Body of pancreas (tissue), 4 donors: ENCODE measurements at regions not wholly inside any gene's neighbourhood (a gene's known extent, or its start where the extent isn't known, plus 50 kb on each side); places are given as distances from the start of the nearest gene placed in this dataset.

ENCODE experiments used
- ATAC-seq: fragments of 150-250 bp; one replicate; pipeline ENCODE4 v1.9.1; 2016
- DNase-seq, 4 donors: peaks; one replicate each; pipeline ENCODE4 v3.0.0-alpha.2; 2019
- H3K27ac ChIP-seq, 4 donors: fragments of 200-600 bp; sonication (generic); 1 replicate in 3 of 4; 2 replicates in 1 of 4; pipeline versions ENCODE4 v1.5.1 to v1.6.1; 2016 to 2019; ENCODE audit warnings: mild to moderate bottlenecking in 1 of 4, mixed read lengths in 1 of 4, moderate library complexity in 1 of 4
- H3K27me3 ChIP-seq, 2 donors: fragments of 200-600 bp; sonication (generic); one replicate each; pipeline ENCODE4 v1.6.0; 2016; ENCODE audit warnings: mild to moderate bottlenecking in 1 of 2
- H3K36me3 ChIP-seq, 2 donors: fragments of 200-600 bp; sonication (generic); replicated peaks in 1 of 2; 2 replicates each; pipeline ENCODE4 v1.5.1; 2016; ENCODE audit warnings: low read depth in 2 of 2; ENCODE audit not compliant: insufficient read depth in 1 of 2
- H3K4me1 ChIP-seq: fragments of 200-600 bp; sonication (generic); one replicate; pipeline ENCODE4 v1.6.0; 2016
- H3K4me3 ChIP-seq, 2 donors: fragments of 200-600 bp; sonication (generic); 1 replicate in 1 of 2; 2 replicates in 1 of 2; pipeline ENCODE4 v1.5.1; 2016 to 2019
- H3K9me3 ChIP-seq, 3 donors: fragments of 200-600 bp; sonication (generic); 1 replicate in 2 of 3; 2 replicates in 1 of 3; pipeline ENCODE4 v1.5.1; 2016
- POLR2A ChIP-seq, 3 donors: fragments of 450-650 bp; IDR thresholded peaks; one replicate each; pipeline ENCODE4 v1.6.1; 2016; ENCODE audit warnings: antibody characterized with exemption in 3 of 3, mild to moderate bottlenecking in 2 of 3
- WGBS, 2 donors: methylation state at CpG; one replicate each; pipeline ENCODE4 v1.1.5; 2017; 5-methylcytosine and 5-hydroxymethylcytosine counted together
- intact Hi-C: fragments of 100-400 bp; cut with DNase I; formaldehyde crosslinking; loops from one replicate; pipeline ENCODE4 v1.15.1; 2023
- TF ChIP-seq, protein P1 (sequence below), 7 experiments: fragments of 450-650 bp in 4 of 7; fragments of 200-600 bp in 3 of 7; sonication (generic) in 3 of 7; IDR thresholded peaks; one replicate each; pipeline ENCODE4 v1.5.1; 2016 to 2019; ENCODE audit warnings: antibody characterized with exemption in 7 of 7

DNA sequence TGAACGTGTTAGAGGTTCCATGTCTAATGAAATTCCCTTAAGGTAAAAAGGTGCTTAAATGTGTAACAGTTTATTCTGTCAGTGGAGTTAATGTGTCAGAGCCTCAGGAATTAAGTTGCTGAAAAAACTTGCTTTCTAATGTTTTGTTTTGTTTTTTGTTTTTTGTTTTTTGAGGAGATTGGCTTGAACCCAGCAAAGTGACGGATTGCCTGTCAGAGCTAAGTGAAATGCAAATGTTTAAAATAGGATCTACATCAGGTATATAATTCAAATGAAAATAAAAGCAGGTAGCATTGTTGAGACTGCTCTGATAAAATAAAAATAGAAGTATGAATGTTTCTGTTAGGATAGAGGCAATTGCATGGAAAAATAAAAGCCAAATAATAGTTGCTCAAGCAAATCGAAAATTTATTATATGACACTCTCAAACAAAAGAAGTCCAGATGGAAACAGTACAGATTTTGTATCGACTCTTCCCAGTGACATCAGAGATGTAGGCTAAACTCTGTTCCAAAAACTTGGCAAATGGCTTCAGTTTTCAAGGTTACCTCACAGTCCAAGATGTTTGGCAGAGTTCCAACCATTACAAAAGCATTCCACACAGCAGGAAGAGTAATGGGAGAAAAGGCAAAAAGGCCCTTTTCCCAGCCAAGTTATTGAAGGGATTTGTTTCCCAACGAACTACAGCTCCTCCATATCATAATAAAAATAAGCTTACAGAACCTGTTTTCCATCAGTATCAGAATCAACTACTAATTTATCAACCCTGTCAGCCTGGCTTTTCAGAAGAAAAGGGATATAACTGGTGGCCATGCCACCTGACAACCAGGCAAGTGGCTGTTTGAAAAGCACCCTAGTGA is 291.0 kb downstream of the TBL1XR1 start:
- no peaks in the 10 kb centered on the region for H3K36me3 ChIP-seq
- ATAC-seq = peak; percentile 96
- H3K4me1 ChIP-seq = peaks cover 11% of the 10 kb centered on the region
- H3K4me3 ChIP-seq = no peak overlapping the region
- peak; percentile 25 to 76 (median 48) for DNase-seq
- no peaks in the 10 kb centered on the region for H3K27me3 ChIP-seq
- peak overlapping the region; percentile 46 to 79 (median 62) for H3K27ac ChIP-seq
- no peaks in the 10 kb centered on the region for H3K9me3 ChIP-seq
- WGBS, 2 donors = 24 to 35% methylated on average over 5 of the region's 5 CpGs
- intact Hi-C loops = no loop called here
- TF ChIP-seq, protein P1, sequence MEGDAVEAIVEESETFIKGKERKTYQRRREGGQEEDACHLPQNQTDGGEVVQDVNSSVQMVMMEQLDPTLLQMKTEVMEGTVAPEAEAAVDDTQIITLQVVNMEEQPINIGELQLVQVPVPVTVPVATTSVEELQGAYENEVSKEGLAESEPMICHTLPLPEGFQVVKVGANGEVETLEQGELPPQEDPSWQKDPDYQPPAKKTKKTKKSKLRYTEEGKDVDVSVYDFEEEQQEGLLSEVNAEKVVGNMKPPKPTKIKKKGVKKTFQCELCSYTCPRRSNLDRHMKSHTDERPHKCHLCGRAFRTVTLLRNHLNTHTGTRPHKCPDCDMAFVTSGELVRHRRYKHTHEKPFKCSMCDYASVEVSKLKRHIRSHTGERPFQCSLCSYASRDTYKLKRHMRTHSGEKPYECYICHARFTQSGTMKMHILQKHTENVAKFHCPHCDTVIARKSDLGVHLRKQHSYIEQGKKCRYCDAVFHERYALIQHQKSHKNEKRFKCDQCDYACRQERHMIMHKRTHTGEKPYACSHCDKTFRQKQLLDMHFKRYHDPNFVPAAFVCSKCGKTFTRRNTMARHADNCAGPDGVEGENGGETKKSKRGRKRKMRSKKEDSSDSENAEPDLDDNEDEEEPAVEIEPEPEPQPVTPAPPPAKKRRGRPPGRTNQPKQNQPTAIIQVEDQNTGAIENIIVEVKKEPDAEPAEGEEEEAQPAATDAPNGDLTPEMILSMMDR (IDR thresholded peaks at IDR 0.05) = no peak

DNA sequence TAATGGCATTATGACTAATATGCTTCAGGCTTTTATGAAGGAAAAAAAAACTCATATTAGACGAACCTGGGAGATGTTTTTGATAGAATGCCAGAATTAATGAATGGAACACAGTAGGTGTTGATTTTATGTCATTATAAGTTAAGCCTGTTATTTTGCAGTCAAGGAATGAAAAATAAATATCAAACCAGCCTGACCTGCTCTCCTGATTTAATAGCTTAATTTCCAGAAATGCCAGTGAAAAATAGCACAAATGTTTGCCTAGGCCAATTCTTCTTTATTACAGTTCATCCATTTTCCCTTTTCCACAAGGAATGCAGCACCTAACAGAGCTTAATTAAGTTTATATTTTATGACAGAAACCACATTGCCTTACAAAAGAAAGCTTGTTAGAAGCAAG is 292.0 kb downstream of the TBL1XR1 start:
- 8 to 19% methylated on average over 1 of the region's 1 CpG for WGBS, 2 donors
- DNase-seq (no peak), ATAC-seq (no peak)
- no peaks in the 10 kb centered on the region for H3K27me3 ChIP-seq
- TF ChIP-seq, protein P1 (IDR thresholded peaks at IDR 0.05) = no peak
- no peak for TF ChIP-seq POLR2A (IDR thresholded peaks at IDR 0.05)
- intact Hi-C loops = no loop called here
- peak overlapping the region in 2 of 4 donors; percentile 76 to 79 for H3K27ac ChIP-seq
- no peaks in the 10 kb centered on the region for H3K9me3 ChIP-seq
- H3K4me3 ChIP-seq = no peak overlapping the region
- H3K4me1 ChIP-seq = peaks cover 11% of the 10 kb centered on the region
- H3K36me3 ChIP-seq = no peaks in the 10 kb centered on the region

DNA sequence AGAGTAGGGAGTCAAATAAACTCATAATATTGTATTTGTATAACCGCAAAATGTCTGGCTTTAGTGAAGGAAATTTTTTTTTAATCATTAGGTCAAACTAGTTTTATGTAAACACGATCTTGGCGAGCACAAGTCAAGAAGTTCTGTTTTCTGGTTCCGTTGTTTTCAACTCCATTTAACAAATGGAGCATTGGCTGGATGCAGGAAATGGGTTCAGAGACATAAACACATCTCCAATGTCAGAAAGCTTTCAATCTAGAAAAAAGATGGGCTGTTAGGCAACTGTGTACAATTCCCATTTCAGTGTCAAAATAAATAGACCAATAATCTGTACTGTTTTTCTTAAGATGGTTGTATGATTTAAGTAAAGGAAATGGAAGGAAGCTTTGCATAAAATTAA is 292.8 kb downstream of the TBL1XR1 start:
- DNase-seq (no peak), ATAC-seq (no peak)
- TF ChIP-seq POLR2A (IDR thresholded peaks at IDR 0.05) = no peak
- TF ChIP-seq, protein P1 (IDR thresholded peaks at IDR 0.05) = no peak
- peaks cover 11% of the 10 kb centered on the region for H3K4me1 ChIP-seq
- 47 to 66% methylated on average over 4 of the region's 4 CpGs for WGBS, 2 donors
- H3K9me3 ChIP-seq = no peaks in the 10 kb centered on the region
- intact Hi-C loops = no loop called here
- no peak overlapping the region for H3K4me3 ChIP-seq
- peak overlapping the region in 1 of 4 donors; percentile 0 for H3K27ac ChIP-seq
- no peaks in the 10 kb centered on the region for H3K27me3 ChIP-seq
- no peaks in the 10 kb centered on the region for H3K36me3 ChIP-seq

DNA sequence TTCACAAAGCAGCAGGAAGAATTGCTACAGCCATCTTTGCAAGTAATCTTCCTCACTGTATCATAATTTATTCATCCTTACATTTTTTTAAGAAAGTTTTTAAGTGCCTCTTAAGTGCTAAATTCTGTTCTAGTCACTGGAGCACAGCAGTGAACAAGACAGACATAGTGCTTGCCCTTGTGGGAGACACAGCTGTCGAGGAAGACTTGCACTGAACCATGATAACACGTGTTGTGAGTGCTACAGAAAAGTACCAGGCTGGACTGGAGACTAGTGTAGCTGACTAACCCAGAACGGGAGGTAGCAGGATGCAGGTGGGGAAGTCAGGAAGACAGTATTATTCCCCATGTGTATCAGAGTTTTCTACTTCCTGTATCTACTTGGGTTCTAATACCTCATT is 300.6 kb downstream of the TBL1XR1 start:
- H3K27me3 ChIP-seq = no peaks in the 10 kb centered on the region
- ATAC-seq = no peak
- H3K36me3 ChIP-seq = no peaks in the 10 kb centered on the region
- H3K27ac ChIP-seq = no peak overlapping the region
- intact Hi-C loops = no loop called here
- WGBS, 2 donors = 49 to 62% methylated on average over 3 of the region's 3 CpGs
- no peak for DNase-seq
- H3K4me3 ChIP-seq = no peak overlapping the region
- TF ChIP-seq, protein P1 (IDR thresholded peaks at IDR 0.05) = no peak
- no peak for TF ChIP-seq POLR2A (IDR thresholded peaks at IDR 0.05)
- no peaks in the 10 kb centered on the region for H3K9me3 ChIP-seq
- no peaks in the 10 kb centered on the region for H3K4me1 ChIP-seq

DNA sequence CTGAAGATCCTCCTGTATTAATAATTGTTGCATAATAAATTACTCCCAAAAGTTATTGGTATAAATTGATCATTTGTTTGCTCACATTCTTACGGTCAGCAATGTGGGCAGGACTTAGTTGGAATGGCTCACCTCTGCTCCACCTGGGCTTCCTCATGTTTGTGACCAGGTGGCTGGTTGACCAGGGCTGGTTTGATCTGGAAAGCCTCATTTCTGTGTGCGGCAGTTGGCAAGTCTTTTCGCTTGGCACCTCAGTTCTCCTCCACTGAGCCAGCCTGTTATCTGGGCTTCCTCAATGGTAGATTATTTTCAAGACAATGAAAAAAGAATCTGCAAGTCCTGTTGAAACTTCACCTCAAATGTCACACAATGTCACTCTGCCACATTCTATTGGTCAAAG is 301.1 kb downstream of the TBL1XR1 start:
- peak in 2 of 4 donors; percentile 27 to 34 for DNase-seq
- no peak for ATAC-seq
- Histone ChIP-seq H3K4me3 (no peak overlapping the region), H3K27ac (no peak overlapping the region), H3K36me3 (no peaks in the 10 kb centered on the region), H3K9me3 (no peaks in the 10 kb centered on the region), H3K27me3 (no peaks in the 10 kb centered on the region), H3K4me1 (no peaks in the 10 kb centered on the region)
- TF ChIP-seq, protein P1 (IDR thresholded peaks at IDR 0.05) = no peak
- TF ChIP-seq POLR2A (IDR thresholded peaks at IDR 0.05) = no peak
- intact Hi-C loops = no loop called here
- 34 to 42% methylated on average over 3 of the region's 3 CpGs for WGBS, 2 donors
